GM12865 (cell line): ENCODE measurements at regions not wholly inside any gene's neighbourhood (a gene's known extent, or its start where the extent isn't known, plus 50 kb on each side); places are given as distances from the start of the nearest gene placed in this dataset.

Source experiments
- DNase-seq: peaks from one replicate; pipeline ENCODE4 v3.0.0; 2010; ENCODE audit warnings: low read depth
- H3K4me3 ChIP-seq: 2 replicates; pipeline ENCODE4 v1.5.1; 2011; ENCODE audit warnings: mild to moderate bottlenecking, low read depth, low read length, control low read depth
- TF ChIP-seq, protein P1 (sequence below): IDR thresholded peaks from 2 replicates; pipeline ENCODE4 v1.5.1; 2011; ENCODE audit warnings: low read length, control low read depth, low read depth, inconsistent platforms; ENCODE audit not compliant: insufficient read depth; ENCODE audit errors: missing control alignments

DNA sequence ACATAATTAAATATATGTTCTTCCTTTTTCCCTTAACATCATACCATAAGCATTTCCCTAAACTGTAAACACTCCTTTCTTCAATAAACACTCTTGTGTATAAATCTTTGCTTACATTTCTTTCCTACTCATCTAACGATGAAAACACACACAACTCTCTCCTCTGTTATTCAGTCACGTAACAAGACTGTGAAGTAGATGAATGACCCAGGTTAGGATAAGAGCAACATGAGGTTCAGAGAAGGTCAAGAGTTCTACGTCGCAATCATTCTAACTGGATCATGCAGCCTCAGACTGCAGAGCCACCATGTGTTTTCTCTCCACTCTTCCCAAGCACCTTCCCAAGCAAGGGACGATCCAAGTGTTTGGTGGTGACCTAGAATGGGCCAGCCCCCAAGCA lies 70.5 kb upstream of the SPTLC1 start:
- no peak for DNase-seq
- H3K4me3 ChIP-seq: no peak overlapping the region
- TF ChIP-seq, protein P1, sequence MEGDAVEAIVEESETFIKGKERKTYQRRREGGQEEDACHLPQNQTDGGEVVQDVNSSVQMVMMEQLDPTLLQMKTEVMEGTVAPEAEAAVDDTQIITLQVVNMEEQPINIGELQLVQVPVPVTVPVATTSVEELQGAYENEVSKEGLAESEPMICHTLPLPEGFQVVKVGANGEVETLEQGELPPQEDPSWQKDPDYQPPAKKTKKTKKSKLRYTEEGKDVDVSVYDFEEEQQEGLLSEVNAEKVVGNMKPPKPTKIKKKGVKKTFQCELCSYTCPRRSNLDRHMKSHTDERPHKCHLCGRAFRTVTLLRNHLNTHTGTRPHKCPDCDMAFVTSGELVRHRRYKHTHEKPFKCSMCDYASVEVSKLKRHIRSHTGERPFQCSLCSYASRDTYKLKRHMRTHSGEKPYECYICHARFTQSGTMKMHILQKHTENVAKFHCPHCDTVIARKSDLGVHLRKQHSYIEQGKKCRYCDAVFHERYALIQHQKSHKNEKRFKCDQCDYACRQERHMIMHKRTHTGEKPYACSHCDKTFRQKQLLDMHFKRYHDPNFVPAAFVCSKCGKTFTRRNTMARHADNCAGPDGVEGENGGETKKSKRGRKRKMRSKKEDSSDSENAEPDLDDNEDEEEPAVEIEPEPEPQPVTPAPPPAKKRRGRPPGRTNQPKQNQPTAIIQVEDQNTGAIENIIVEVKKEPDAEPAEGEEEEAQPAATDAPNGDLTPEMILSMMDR: no peak

DNA sequence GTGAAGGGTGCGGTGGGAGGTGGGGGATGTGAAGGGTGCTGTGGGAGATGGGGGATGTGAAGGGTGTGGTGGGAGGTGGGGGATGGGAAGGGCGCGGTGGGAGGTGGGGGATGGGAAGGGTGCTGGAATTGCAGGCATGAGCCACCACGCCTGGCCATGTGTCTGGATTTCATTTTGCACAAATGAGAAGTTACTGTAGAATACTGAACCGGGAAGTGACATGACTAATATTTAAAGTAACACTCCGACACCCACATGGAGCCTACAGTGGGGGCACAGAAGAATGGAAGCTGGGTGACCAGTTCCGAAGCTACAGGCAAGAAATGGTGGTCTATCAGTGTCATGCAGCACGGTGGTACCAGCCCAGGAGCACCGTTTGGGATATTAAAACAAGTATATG lies 69.9 kb upstream of the SPTLC1 start:
- no peak overlapping the region for H3K4me3 ChIP-seq
- TF ChIP-seq, protein P1: no peak
- DNase-seq: no peak

DNA sequence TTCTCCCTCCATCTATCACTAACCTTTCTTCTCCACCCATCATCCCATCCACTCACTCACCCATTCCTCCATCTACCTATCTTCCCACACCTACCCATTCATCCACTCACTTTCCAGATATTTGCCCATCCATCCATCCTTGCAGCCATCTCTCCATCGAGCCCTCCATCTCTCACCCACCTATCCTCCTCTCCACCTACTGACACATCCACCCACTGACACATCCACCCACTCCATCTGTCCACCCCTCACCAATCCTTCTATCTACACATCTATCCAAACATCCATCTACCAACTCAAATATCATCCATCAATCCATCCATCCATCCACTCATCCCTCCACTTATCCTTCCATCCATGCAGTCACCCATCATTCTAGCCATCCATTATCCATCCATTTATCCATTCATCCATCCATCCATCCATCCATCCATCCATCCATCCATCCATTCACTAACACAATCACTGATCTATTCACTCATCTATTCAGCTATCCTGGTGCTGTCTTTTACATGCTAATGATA lies 68.9 kb upstream of the SPTLC1 start:
- TF ChIP-seq, protein P1: no peak
- no peak for DNase-seq
- H3K4me3 ChIP-seq: no peak overlapping the region

DNA sequence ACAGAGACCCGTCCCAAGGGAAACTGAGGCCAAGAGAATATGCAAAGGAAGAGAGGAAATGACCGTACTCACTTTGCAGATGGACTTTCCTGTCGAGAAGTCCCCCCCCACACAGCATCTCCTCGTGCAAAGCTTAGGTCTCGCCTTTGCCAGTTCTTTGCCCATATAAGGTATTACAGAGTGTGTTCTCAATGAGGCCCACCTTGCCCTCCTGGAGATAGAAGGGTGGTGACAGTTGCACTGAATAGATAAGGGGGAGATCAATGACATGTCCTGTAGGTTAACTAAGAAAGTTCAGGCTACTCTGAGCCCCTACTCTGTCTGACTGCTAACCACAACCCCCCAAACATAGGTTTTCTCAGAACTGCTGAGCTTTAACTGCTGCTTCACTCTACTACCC lies 68.2 kb upstream of the SPTLC1 start:
- DNase-seq: no peak
- TF ChIP-seq, protein P1: no peak
- H3K4me3 ChIP-seq: no peak overlapping the region

DNA sequence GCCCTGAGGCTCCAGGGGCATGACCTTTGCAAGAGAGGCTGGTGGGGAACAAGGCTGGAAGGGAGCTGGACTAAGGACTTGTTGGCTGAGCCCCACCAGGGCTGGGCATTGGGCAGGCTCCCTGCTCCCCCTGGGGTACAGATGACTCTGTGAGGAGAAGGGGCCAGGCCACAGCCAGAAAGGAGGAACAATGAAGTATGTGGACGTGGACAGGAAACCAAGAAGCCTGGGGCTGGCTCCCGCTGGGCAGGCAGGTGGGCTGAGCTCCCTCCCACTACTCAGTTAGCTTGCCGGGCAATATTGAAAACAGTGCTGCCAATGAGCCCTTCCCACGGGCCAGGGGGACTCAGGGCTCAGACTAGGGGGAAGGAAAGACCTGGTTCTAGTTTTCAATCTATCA lies 66.1 kb upstream of the SPTLC1 start:
- TF ChIP-seq, protein P1: no peak
- DNase-seq: no peak
- H3K4me3 ChIP-seq: no peak overlapping the region

DNA sequence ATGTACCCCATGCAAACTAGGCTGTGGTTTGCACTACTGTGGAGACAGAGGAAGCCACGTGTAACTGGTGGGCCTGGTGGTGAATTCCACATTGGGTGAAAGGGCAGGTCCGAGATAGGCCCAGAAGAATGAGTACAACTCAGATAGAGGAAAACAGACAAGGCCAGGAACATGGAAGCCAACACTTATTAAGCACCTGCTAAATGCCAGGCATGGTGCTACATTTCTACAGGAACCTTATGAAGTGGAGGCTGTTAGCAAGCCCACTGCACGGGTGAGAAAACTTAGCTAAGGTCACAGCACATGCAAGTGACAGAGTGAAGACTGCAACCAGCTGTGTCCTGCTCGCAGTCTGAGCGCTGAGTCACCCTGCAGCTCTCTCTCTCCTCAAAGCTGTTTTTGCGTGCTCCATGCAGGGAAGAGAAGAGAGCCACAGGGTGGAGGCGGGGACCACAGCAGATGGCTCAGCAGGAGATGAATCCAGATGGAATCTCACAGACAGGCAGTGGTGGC lies 65.5 kb upstream of the SPTLC1 start:
- no peak overlapping the region for H3K4me3 ChIP-seq
- peak; percentile 44 for DNase-seq
- TF ChIP-seq, protein P1: no peak

DNA sequence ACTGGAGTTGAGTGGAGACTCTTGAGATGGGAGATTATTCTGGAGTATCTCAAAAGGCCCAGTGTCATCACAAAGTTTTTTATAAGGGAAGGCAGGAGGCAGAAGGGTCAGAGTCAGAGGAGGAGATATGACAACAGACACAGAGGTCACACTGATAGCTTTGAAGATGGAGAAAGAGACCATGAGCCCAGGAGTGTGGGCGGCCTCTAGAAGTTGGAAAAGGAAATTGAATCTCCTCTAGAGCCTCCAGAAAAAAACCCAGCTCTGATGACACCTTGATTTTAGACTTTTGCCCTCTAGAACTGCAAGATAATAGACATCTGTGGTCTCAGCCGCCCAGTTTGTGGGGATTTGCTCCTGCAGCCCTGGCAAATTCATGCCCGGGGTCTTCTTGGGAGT lies 64.8 kb upstream of the SPTLC1 start:
- no peak overlapping the region for H3K4me3 ChIP-seq
- TF ChIP-seq, protein P1: no peak
- no peak for DNase-seq
